OCI-M2 (cell line): ENCODE measurements at regions not wholly inside any gene's neighbourhood (a gene's known extent, or its start where the extent isn't known, plus 50 kb on each side); places are given as distances from the start of the nearest gene placed in this dataset.
"Not testable (repeated sequence)": the region's sequence is repeated elsewhere in the genome, so short reads cannot be mapped to it uniquely, and the experiment has no call there.

Experiments
- DNase-seq: peaks from one replicate; lab custom pipeline; 2025; ENCODE audit not compliant: unreplicated experiment; lab: John Stamatoyannopoulos, UW

GRCh38 chr13:90591260-90591926 is 756.1 kb upstream of the MIR17HG start:
- no peak for DNase-seq

GRCh38 chr13:90591927-90592268 is 755.6 kb upstream of the MIR17HG start:
- DNase-seq: no peak

DNA sequence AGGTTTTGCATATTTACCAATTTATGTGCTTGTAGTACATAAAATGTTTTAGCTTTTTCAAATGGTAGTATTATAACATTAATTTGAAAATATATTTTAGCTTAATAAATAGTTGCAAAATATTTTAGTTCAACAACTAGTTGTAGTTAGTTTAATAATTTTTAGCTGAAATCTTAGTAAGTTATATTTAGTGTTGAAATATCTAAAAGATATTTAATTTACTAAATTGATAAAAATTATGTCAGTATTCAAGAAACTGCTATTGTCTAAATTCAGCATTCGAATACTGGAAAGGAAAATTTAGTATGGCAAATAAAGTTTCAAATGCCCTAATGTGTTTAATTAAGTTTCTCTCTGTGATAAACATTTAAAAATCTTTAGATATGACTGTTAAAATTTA is 754.5 kb upstream of the MIR17HG start:
- DNase-seq: no peak

DNA sequence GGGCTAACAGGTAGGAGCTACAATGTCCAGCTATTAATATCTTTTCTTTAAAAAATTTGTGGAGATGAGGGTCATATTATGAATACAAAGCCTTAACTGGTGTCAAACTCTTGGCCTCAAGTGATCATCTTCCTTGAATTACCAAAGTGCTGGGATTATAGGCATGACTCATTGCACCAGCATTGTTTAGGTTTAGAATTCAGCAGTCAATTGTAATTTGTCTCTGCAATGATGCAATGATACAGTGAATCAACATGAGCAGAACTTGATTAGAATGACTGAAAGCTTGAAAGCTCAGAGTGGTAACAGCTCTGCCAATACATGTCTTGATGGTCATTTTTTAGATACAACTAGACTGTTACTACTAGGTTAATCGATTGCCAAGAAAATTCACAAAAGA is 752.8 kb upstream of the MIR17HG start:
- no peak for DNase-seq

DNA sequence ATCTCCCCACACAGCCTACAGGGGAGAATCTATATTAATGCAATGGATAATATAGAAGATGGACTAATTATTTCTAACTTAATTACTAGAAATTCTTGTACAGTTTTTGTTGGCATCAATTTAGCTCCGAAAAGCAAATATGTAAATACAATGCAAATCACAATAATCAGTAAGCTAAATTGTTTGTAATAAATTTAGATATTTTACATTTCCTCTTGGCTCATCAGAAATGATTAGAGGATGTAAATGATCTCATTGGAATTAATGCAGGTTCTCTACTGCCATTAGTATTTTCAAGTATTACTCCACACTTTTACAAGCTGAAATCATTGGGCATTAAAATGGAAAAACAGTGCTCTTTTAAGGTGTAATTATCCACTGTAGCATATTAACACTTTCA is 741.8 kb upstream of the MIR17HG start:
- DNase-seq: no peak

GRCh38 chr13:90606921-90607320 is 740.6 kb upstream of the MIR17HG start:
- DNase-seq: not testable (repeated sequence)

- no peak for DNase-seq
Observed at GRCh38 chr13:90612391-90612790, 735.1 kb upstream of the MIR17HG start.

DNA sequence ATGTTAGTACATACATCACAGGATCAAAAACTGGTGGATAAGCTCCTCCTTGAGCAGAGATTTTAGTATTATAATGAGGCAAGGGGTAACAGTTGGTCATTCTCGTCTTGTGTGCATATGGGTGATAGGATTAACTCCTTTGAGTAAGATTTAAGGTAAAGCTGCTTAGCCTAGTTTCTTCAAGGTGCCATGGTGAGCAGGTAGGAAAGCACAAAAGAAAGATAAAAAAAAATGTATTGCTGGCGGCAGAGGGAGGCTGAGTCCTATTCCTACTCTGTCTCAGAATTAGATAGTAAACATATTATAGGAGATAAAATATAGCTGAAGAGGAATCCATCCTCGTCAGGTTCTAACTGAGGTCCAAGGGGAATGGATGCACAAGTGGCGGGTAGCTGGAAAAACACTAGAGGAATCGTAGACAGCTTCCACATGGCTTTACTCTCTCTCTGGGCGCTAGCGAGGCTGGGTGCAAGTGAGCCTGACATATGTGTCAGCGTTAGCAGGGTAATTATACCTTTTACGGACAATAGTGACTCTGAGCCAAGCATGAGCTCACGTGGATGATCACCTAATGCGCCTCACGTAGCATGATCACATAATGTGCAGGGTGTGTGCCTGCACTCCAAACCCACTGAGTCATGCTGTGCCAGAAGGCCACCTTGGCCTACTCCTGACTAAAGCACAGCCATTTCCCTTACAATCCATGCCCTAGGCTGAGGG is 734.3 kb upstream of the MIR17HG start:
- DNase-seq: no peak

GRCh38 chr13:90615236-90615635 is 732.3 kb upstream of the MIR17HG start:
- no peak for DNase-seq

- DNase-seq: no peak
Observed at GRCh38 chr13:90615767-90616166, 731.7 kb upstream of the MIR17HG start.

DNA sequence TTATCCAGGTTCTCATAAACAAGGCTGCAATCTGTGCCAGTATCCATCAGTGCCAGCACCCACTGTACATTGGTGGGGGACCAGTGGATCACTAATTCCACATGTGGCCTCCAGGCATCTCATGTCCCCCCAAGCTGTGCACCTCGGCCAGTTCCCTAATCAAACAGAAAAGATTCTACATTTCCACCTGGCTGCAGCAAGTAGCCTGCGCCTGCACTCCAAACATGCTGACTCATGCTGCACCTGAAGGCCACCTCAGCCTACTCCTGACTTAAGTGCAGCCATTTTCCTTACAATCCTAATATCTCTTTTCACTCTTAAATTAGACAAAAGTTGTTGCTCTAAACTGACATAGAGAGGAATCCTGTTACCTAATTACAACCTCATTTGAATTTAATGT is 729.4 kb upstream of the MIR17HG start:
- no peak for DNase-seq

DNA sequence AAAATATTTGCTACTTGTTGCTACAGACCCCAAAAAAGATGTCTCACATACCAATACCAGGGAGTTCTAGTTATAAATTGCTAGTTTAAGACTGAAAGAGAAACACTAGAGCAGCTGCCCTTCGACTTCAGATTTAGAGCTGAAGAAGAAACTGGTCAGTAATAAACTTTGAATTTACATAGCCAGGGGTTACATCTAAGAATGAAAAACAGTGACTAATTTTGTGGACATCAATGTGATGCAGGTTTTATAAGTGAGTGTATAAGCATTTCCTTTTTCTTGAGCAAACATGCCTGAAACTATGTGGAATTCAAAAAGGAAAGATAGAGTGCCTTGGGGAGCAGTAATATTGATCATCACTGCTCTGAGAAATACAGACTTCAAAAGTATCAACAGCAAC is 724.9 kb upstream of the MIR17HG start:
- no peak for DNase-seq

- DNase-seq: no peak
Observed at GRCh38 chr13:90623318-90624011, 724.0 kb upstream of the MIR17HG start.

DNA sequence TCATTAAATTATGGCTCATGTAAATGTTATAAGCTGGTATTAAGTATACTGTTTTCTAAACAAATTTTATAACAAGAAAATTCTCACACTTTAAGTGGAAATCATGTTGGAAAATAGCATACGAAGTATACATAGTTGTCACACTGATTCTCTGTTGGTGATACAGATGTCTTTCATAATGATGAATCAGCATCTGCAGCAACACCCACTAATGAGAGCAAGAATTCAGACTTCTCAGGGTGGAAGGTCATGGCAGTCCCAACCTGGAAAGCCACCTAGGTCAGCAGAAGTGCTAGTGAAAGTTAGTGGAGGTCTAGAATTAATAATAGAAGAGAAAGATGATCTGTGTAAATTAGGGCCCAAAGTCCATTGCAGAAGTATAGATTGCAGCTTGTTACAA is 719.7 kb upstream of the MIR17HG start:
- DNase-seq: no peak

DNA sequence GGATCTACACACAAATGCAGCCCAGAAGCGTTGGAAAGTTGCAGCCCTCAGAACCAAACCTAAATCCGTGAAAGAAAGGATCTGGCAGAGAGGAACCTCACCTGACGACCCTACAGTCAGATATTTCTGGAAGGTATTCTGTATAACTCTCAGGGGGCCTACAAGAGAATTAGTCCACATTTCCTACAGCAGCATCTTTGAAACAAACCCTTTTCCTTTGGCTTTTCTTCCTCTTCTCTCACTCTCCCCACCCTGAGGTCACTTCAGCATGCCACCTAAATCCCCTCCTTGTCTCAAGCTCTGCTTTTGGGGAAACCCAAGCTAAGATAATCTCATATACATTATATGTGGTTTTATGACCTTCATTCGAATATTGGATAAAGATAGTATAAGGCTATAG is 719.0 kb upstream of the MIR17HG start:
- DNase-seq: no peak

DNA sequence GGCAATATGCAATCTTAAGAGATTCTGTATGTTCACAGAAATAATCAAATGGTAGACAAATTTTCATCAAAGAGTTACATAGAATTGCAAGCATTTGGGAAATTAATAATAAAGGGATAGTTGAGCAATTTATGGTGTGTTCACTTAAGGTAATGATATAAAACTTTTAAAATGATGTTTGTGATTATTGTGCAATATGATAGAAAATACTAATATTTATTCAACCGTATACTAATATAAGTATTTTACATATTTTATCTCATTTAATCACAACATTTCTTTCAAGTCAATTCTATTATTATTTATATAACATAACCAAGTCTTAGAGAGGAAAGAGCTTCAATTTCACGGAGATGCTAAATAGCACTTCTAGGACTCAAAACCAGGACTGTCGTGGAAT is 716.8 kb upstream of the MIR17HG start:
- no peak for DNase-seq

DNA sequence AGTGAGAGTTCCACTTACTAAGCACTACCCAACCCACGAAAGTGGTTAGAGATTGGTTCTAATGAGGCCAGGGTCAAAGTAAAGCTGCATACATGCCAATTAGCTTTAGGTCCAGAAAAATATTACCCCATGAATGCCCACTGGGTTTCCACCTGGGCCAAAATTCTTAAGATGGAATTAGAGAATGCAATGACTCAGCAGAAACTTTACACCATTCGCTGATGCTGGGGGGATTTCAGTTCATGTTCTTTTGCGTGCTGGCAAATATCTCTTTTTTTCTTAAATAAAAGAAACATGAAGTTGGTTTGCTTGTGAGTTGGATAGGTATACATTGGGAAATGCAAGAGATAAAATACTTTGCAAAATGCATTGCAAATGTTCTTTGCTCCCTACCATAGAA is 715.3 kb upstream of the MIR17HG start:
- DNase-seq: no peak

- DNase-seq: no peak
Observed at GRCh38 chr13:90633849-90634248, 713.6 kb upstream of the MIR17HG start.

- DNase-seq: no peak
Observed at GRCh38 chr13:90640976-90641375, 706.5 kb upstream of the MIR17HG start.

- DNase-seq: no peak
Observed at GRCh38 chr13:90641884-90642283, 705.6 kb upstream of the MIR17HG start.

DNA sequence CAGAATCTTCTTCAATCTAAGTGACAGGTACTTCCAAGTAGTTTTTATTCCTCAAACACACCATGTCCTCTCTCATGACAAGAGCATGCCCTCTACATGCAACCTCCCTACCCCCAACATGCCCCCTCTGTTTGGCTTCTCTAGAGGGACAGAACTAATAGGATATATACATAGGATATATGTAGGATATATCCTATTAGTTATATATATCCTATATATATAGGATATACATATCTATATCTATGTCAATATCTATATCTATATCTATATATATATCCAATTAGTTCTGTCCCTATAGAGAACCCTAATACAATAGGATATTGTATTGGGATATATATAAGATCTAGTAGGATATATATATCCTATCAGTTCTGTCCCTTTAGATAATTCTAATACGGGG is 701.9 kb upstream of the MIR17HG start:
- no peak for DNase-seq

DNA sequence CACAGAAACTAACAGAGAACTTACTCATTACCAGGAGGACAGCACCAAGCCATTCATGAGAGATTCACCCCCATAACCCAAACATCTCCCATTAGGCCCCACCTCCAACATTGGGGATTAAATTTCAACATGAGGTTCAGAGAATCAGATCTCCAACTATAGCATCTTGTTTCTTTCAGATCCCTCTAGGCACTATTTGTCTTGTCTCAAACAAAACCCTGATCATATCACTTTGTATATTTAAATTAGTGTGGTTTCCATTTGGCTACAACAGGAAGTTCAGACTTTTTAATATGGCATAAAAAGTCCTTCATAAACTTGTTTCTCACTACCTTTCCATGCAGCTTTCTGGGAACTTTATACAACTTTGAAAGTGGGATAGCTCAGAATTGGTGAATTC is 699.0 kb upstream of the MIR17HG start:
- DNase-seq: no peak
